ENCODE measurements at regions not wholly inside any gene's neighbourhood (a gene's known extent, or its start where the extent isn't known, plus 50 kb on each side); places are given as distances from the start of the nearest gene placed in this dataset.

DNA sequence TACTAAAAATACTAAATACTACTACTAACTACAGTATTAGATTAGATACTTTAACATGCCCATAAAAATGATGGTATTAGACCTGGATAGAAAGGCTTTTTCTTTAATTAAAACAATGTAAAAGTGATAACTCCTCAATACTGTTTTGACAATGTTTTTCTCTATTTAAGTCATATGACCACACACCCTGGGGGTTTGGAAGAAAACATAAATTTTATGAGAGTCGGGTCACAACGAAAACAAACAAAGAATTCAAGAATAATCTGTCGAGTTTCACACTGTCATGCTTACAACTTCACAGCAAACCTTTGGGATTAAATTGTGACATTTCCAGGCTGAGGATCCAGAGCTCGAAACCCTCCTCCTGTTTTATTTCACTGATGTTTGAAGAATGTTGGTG, 107.4 kb upstream of the SOX4 start:
- Histone ChIP-seq H3K27me3 (ENCODE audit: insufficient read depth, low read length) (no peaks in the 10 kb centered on the region), H3K4me2 (ENCODE audit: low read length) (no peak overlapping the region), H2AFZ (ENCODE audit: low read depth, low read length) (no peak overlapping the region), H3K79me2 (ENCODE audit: insufficient read depth, low read length) (no peaks in the 10 kb centered on the region), H3K9me3 (ENCODE audit: insufficient read depth, low read depth, low read length) (no peaks in the 10 kb centered on the region), H4K20me1 (ENCODE audit: insufficient read depth, low read length) (no peaks in the 10 kb centered on the region), H3K4me1 (ENCODE audit: insufficient read depth, low read length) (no peaks in the 10 kb centered on the region), H3K27ac (ENCODE audit: low read depth, low read length) (no peak overlapping the region), H3K4me3 (ENCODE audit: insufficient read depth, low read depth, low read length) (no peak overlapping the region), H3K9ac (ENCODE audit: low read length) (no peak overlapping the region), H3K36me3 (ENCODE audit: insufficient read depth, low read length) (no peaks in the 10 kb centered on the region)
- H3K36me3 Mint-ChIP-seq (ENCODE audit: low read depth, unreplicated experiment), result no peaks in the 10 kb centered on the region
- no peaks in the 10 kb centered on the region for H3K27me3 Mint-ChIP-seq (ENCODE audit: low read depth, unreplicated experiment)
- no peak overlapping the region for H3K27ac Mint-ChIP-seq (ENCODE audit: unreplicated experiment)
- DNase-seq (ENCODE audit: low read depth), result no peak
- FAIRE-seq, result no peak
- H3K9me3 Mint-ChIP-seq (ENCODE audit: unreplicated experiment), result no peaks in the 10 kb centered on the region
- H3K4me3 Mint-ChIP-seq (ENCODE audit: unreplicated experiment), result no peak overlapping the region
- no peaks in the 10 kb centered on the region for H3K4me1 Mint-ChIP-seq (ENCODE audit: low read depth, unreplicated experiment)
- TF ChIP-seq EZH2 (IDR thresholded peaks at IDR 0.05; ENCODE audit: insufficient read depth, low read length), result no peak
- TF ChIP-seq, protein P1, sequence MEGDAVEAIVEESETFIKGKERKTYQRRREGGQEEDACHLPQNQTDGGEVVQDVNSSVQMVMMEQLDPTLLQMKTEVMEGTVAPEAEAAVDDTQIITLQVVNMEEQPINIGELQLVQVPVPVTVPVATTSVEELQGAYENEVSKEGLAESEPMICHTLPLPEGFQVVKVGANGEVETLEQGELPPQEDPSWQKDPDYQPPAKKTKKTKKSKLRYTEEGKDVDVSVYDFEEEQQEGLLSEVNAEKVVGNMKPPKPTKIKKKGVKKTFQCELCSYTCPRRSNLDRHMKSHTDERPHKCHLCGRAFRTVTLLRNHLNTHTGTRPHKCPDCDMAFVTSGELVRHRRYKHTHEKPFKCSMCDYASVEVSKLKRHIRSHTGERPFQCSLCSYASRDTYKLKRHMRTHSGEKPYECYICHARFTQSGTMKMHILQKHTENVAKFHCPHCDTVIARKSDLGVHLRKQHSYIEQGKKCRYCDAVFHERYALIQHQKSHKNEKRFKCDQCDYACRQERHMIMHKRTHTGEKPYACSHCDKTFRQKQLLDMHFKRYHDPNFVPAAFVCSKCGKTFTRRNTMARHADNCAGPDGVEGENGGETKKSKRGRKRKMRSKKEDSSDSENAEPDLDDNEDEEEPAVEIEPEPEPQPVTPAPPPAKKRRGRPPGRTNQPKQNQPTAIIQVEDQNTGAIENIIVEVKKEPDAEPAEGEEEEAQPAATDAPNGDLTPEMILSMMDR (IDR thresholded peaks at IDR 0.05; ENCODE audit: insufficient read depth, low read depth, low read length), result no peak

DNA sequence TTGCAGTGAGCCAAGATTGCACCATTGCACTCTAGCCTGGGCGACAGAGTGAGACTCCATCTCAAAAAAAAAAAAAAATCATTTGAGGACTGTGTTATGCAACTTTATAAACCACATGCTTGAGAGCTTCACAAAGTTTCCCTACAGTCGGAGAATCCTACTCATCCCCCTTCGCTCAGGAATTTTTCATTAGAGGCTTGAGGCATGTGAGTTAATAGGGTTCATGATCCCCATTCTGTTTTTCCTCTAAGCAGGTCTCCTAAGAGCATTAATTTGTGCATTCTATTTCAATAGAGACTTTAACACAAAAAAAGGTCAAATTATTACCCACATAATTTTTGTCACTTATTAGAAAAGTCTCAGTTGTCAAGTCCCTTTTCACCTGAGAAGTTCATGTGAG, 103.7 kb upstream of the SOX4 start:
- H3K9ac ChIP-seq (ENCODE audit: low read length), result no peak overlapping the region
- peaks cover 5% of the 10 kb centered on the region for H3K9me3 Mint-ChIP-seq (ENCODE audit: unreplicated experiment)
- H3K36me3 Mint-ChIP-seq (ENCODE audit: low read depth, unreplicated experiment), result no peaks in the 10 kb centered on the region
- no peaks in the 10 kb centered on the region for H3K9me3 ChIP-seq (ENCODE audit: insufficient read depth, low read depth, low read length)
- no peaks in the 10 kb centered on the region for H3K79me2 ChIP-seq (ENCODE audit: insufficient read depth, low read length)
- no peak overlapping the region for H3K4me3 ChIP-seq (ENCODE audit: insufficient read depth, low read depth, low read length)
- DNase-seq (ENCODE audit: low read depth) (no peak), FAIRE-seq (no peak)
- H3K36me3 ChIP-seq (ENCODE audit: insufficient read depth, low read length), result no peaks in the 10 kb centered on the region
- H2AFZ ChIP-seq (ENCODE audit: low read depth, low read length), result no peak overlapping the region
- H3K4me2 ChIP-seq (ENCODE audit: low read length), result no peak overlapping the region
- H3K4me3 Mint-ChIP-seq (ENCODE audit: unreplicated experiment), result no peak overlapping the region
- no peaks in the 10 kb centered on the region for H3K4me1 Mint-ChIP-seq (ENCODE audit: low read depth, unreplicated experiment)
- no peaks in the 10 kb centered on the region for H4K20me1 ChIP-seq (ENCODE audit: insufficient read depth, low read length)
- TF ChIP-seq EZH2 (IDR thresholded peaks at IDR 0.05; ENCODE audit: insufficient read depth, low read length), result no peak
- TF ChIP-seq, protein P1 (IDR thresholded peaks at IDR 0.05; ENCODE audit: insufficient read depth, low read depth, low read length), result no peak
- no peaks in the 10 kb centered on the region for H3K27me3 ChIP-seq (ENCODE audit: insufficient read depth, low read length)
- no peak overlapping the region for H3K27ac ChIP-seq (ENCODE audit: low read depth, low read length)
- H3K27ac Mint-ChIP-seq (ENCODE audit: unreplicated experiment), result no peak overlapping the region
- no peaks in the 10 kb centered on the region for H3K4me1 ChIP-seq (ENCODE audit: insufficient read depth, low read length)
- H3K27me3 Mint-ChIP-seq (ENCODE audit: low read depth, unreplicated experiment), result no peaks in the 10 kb centered on the region

DNA sequence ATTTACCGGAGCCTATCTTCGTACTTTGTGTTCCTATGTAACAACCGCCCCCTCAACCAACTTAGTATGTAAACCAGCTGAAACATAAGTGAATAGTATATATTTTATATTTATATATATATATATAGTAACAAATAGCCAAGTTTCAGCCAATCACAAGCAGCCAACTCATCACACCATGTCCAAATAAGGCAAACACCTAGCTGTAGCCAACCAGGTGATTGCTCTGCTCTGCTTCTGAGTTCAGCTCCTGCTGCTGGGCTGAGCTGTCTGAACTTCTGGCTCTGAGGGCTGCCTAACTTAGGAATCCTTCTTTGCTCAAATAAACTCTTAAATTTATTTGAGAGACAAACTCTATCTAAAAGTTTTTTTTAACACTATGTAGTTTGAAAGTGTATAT, 101.6 kb upstream of the SOX4 start:
- DNase-seq (ENCODE audit: low read depth), result no peak
- Histone ChIP-seq H4K20me1 (ENCODE audit: insufficient read depth, low read length) (no peaks in the 10 kb centered on the region), H3K4me2 (ENCODE audit: low read length) (no peak overlapping the region), H3K9ac (ENCODE audit: low read length) (no peak overlapping the region), H3K27ac (ENCODE audit: low read depth, low read length) (no peak overlapping the region), H2AFZ (ENCODE audit: low read depth, low read length) (no peak overlapping the region), H3K36me3 (ENCODE audit: insufficient read depth, low read length) (no peaks in the 10 kb centered on the region), H3K27me3 (ENCODE audit: insufficient read depth, low read length) (no peaks in the 10 kb centered on the region), H3K9me3 (ENCODE audit: insufficient read depth, low read depth, low read length) (no peaks in the 10 kb centered on the region), H3K4me3 (ENCODE audit: insufficient read depth, low read depth, low read length) (no peak overlapping the region), H3K4me1 (ENCODE audit: insufficient read depth, low read length) (no peaks in the 10 kb centered on the region), H3K79me2 (ENCODE audit: insufficient read depth, low read length) (no peaks in the 10 kb centered on the region)
- FAIRE-seq, result no peak
- peaks cover 5% of the 10 kb centered on the region for H3K9me3 Mint-ChIP-seq (ENCODE audit: unreplicated experiment)
- H3K4me3 Mint-ChIP-seq (ENCODE audit: unreplicated experiment), result no peak overlapping the region
- TF ChIP-seq, protein P1 (IDR thresholded peaks at IDR 0.05; ENCODE audit: insufficient read depth, low read depth, low read length), result no peak
- no peak for TF ChIP-seq EZH2 (IDR thresholded peaks at IDR 0.05; ENCODE audit: insufficient read depth, low read length)
- no peaks in the 10 kb centered on the region for H3K4me1 Mint-ChIP-seq (ENCODE audit: low read depth, unreplicated experiment)
- no peaks in the 10 kb centered on the region for H3K36me3 Mint-ChIP-seq (ENCODE audit: low read depth, unreplicated experiment)
- no peak overlapping the region for H3K27ac Mint-ChIP-seq (ENCODE audit: unreplicated experiment)
- H3K27me3 Mint-ChIP-seq (ENCODE audit: low read depth, unreplicated experiment), result no peaks in the 10 kb centered on the region

All from astrocyte (in vitro differentiated cells and primary cell).